EL (cell line): ENCODE measurements at regions not wholly inside any gene's neighbourhood (a gene's known extent, or its start where the extent isn't known, plus 50 kb on each side); places are given as distances from the start of the nearest gene placed in this dataset.
A peak's percentile ranks its signal among the peaks of the same experiment; 100 is the strongest.

Source experiments
- DNase-seq: peaks from one replicate; pipeline ENCODE4 v3.0.0-alpha.2; 2016

- DNase-seq, result no peak
Observed at GRCh38 chr1:219467524-219467923, 145.4 kb downstream of the ZC3H11B start.

GRCh38 chr1:219466766-219467165, 146.1 kb downstream of the ZC3H11B start:
- DNase-seq, result no peak

GRCh38 chr1:219465212-219466093, 147.5 kb downstream of the ZC3H11B start:
- no peak for DNase-seq

GRCh38 chr1:219463636-219464035, 149.3 kb downstream of the ZC3H11B start:
- DNase-seq, result no peak

GRCh38 chr1:219461981-219462400, 150.9 kb downstream of the ZC3H11B start:
- no peak for DNase-seq

GRCh38 chr1:219460896-219461815, 151.7 kb downstream of the ZC3H11B start:
- DNase-seq, result peak; percentile 52

GRCh38 chr1:219460081-219460895, 152.6 kb downstream of the ZC3H11B start:
- no peak for DNase-seq

GRCh38 chr1:219459351-219460080, 153.4 kb downstream of the ZC3H11B start:
- peak; percentile 23 for DNase-seq

- DNase-seq, result no peak
Observed at GRCh38 chr1:219446288-219446687, 166.6 kb downstream of the ZC3H11B start.

GRCh38 chr1:219445864-219446263, 167.0 kb downstream of the ZC3H11B start:
- DNase-seq, result no peak

- DNase-seq, result no peak
Observed at GRCh38 chr1:219444474-219444873, 168.4 kb downstream of the ZC3H11B start.

- peak; percentile 32 for DNase-seq
Observed at GRCh38 chr1:219443763-219444162, 169.1 kb downstream of the ZC3H11B start.

- peak; percentile 74 for DNase-seq
Observed at GRCh38 chr1:219442611-219443061, 170.3 kb downstream of the ZC3H11B start.

- no peak for DNase-seq
Observed at GRCh38 chr1:219441884-219442283, 171.0 kb downstream of the ZC3H11B start.

- no peak for DNase-seq
Observed at GRCh38 chr1:219439376-219439775, 173.5 kb downstream of the ZC3H11B start.

GRCh38 chr1:219438386-219438785, 174.5 kb downstream of the ZC3H11B start:
- DNase-seq, result no peak

GRCh38 chr1:219434923-219435297, 178.0 kb downstream of the ZC3H11B start:
- DNase-seq, result no peak

- no peak for DNase-seq
Observed at GRCh38 chr1:219434285-219434922, 178.5 kb downstream of the ZC3H11B start.

GRCh38 chr1:219433496-219434131, 179.3 kb downstream of the ZC3H11B start:
- no peak for DNase-seq

GRCh38 chr1:219433001-219433400, 179.9 kb downstream of the ZC3H11B start:
- no peak for DNase-seq

GRCh38 chr1:219432191-219432606, 180.7 kb downstream of the ZC3H11B start:
- no peak for DNase-seq
